Adipocyte (in vitro differentiated cells): ENCODE measurements at regions not wholly inside any gene's neighbourhood (a gene's known extent, or its start where the extent isn't known, plus 50 kb on each side); places are given as distances from the start of the nearest gene placed in this dataset.

Source experiments
- DNase-seq: peaks from one replicate; pipeline ENCODE4 v3.0.0-alpha.2; 2015; ENCODE audit warnings: low read depth
- H3K27me3 ChIP-seq: replicated peaks from 2 replicates; pipeline ENCODE4 v1.7.0; 2013; ENCODE audit warnings: mild to moderate bottlenecking, low read length, moderate library complexity; ENCODE audit not compliant: control insufficient read depth, insufficient read depth
- H3K36me3 ChIP-seq: 2 replicates; pipeline ENCODE4 v1.7.0; 2013; ENCODE audit warnings: low read length, mild to moderate bottlenecking, moderate library complexity; ENCODE audit not compliant: control insufficient read depth, insufficient read depth, severe bottlenecking
- H3K4me1 ChIP-seq: 2 replicates; pipeline ENCODE4 v1.7.0; 2013; ENCODE audit warnings: mild to moderate bottlenecking, low read length, moderate library complexity; ENCODE audit not compliant: control insufficient read depth, insufficient read depth
- H3K4me3 ChIP-seq: 2 replicates; pipeline ENCODE4 v1.7.0; 2013; ENCODE audit warnings: mild to moderate bottlenecking, low read length, moderate library complexity
- H3K9ac ChIP-seq: 2 replicates; pipeline ENCODE4 v1.7.0; 2013; ENCODE audit warnings: mild to moderate bottlenecking, low read length, moderate library complexity
- H3K9me3 ChIP-seq: 2 replicates; pipeline ENCODE4 v1.7.0; 2013; ENCODE audit warnings: mild to moderate bottlenecking, low read length, moderate library complexity; ENCODE audit not compliant: control insufficient read depth

DNA sequence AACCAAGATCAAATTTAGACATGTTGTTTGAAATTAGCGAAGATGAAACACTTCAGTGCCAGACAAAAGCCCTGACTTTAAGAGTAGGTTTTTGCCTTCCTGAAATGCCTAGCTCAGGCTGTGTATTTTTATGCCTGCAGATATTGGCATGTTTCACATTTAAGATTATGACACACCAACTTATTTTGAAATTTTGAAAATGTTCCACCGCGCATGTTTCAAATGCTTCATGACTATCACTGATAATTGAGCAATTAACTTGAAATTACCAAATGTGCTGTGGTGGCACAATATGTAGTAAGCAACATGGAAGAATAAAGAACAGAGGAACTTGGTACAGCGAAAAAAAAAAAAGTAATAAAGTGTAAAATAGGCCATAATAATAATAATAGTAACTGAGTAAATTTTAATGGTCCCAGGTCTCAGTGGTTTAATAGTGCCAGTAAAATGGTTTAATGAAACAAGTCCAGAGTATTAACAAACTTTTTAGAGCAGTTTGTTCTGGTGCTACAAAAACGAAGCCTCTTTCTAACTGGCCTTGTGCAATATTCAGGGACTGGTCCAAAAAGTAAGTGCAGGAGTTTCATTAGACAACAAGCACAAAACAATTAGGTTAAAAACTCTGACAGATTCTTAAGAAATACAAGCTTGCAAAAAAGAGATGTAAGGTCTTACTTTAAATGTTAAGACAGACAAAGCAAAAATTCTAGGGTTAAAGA, 112.5 kb upstream of the SOX6 start:
- Histone ChIP-seq H3K9ac (peak overlapping the region; percentile 30), H3K36me3 (no peaks in the 10 kb centered on the region), H3K4me1 (peaks cover 20% of the 10 kb centered on the region), H3K9me3 (no peaks in the 10 kb centered on the region), H3K27me3 (no peaks in the 10 kb centered on the region), H3K4me3 (no peak overlapping the region)
- peak; percentile 14 for DNase-seq

- Histone ChIP-seq H3K4me3 (no peak overlapping the region), H3K9ac (no peak overlapping the region), H3K27me3 (no peaks in the 10 kb centered on the region), H3K9me3 (no peaks in the 10 kb centered on the region), H3K4me1 (no peaks in the 10 kb centered on the region), H3K36me3 (no peaks in the 10 kb centered on the region)
- DNase-seq = no peak
Observed at GRCh38 chr11:16460508-16460907, 104.2 kb upstream of the SOX6 start.

DNA sequence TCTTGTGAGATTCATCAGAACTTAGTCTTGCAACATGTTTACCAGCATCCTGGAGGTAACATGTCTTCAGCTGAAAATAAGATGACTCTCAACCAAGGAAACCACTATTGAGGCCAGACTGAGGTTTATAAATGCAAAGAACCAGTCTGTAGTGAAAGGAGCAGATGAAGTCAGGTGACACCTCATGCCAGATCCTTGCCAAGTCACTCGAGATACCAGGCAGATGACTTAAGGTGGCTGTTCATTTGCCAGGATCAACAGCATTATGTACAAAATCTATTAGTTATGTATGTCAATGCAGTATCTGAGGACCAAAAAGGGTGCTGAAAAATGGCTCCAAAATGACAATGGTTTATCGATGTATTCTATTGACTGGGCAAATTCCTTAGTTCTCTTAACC, 100.0 kb upstream of the SOX6 start:
- no peaks in the 10 kb centered on the region for H3K4me1 ChIP-seq
- no peaks in the 10 kb centered on the region for H3K36me3 ChIP-seq
- H3K9me3 ChIP-seq = no peaks in the 10 kb centered on the region
- no peak for DNase-seq
- H3K27me3 ChIP-seq = no peaks in the 10 kb centered on the region
- H3K9ac ChIP-seq = no peak overlapping the region
- H3K4me3 ChIP-seq = no peak overlapping the region

GRCh38 chr11:16454289-16454863, 98.0 kb upstream of the SOX6 start:
- Histone ChIP-seq H3K27me3 (no peaks in the 10 kb centered on the region), H3K9ac (no peak overlapping the region), H3K4me3 (no peak overlapping the region), H3K4me1 (no peaks in the 10 kb centered on the region), H3K9me3 (no peaks in the 10 kb centered on the region), H3K36me3 (no peaks in the 10 kb centered on the region)
- DNase-seq = peak; percentile 9

GRCh38 chr11:16448123-16448717, 91.9 kb upstream of the SOX6 start:
- H3K36me3 ChIP-seq = no peaks in the 10 kb centered on the region
- peaks cover 11% of the 10 kb centered on the region for H3K4me1 ChIP-seq
- DNase-seq = no peak
- H3K27me3 ChIP-seq = no peaks in the 10 kb centered on the region
- no peak overlapping the region for H3K9ac ChIP-seq
- H3K9me3 ChIP-seq = no peaks in the 10 kb centered on the region
- no peak overlapping the region for H3K4me3 ChIP-seq

GRCh38 chr11:16441461-16441860, 85.1 kb upstream of the SOX6 start:
- no peak overlapping the region for H3K4me3 ChIP-seq
- H3K9me3 ChIP-seq = no peaks in the 10 kb centered on the region
- H3K27me3 ChIP-seq = no peaks in the 10 kb centered on the region
- H3K36me3 ChIP-seq = no peaks in the 10 kb centered on the region
- no peak overlapping the region for H3K9ac ChIP-seq
- no peak for DNase-seq
- no peaks in the 10 kb centered on the region for H3K4me1 ChIP-seq

DNA sequence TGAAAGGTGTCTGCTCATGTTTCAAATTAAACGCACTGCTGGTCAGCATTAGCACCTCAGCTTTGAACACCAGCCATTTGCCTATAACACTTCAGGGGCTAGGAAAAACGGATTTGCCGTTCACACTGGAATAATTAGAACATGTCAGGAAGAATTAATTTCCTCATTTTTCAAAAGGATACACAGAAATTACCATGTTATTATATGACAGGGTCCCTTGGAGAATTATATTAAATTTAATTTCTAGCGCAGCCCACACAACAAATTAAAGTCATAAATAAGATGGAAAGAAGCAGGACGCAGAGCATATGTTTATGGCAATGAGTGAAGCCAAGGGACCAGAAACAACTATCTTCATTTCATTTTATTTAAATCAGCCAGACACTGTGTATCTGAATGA, 83.8 kb upstream of the SOX6 start:
- no peak for DNase-seq
- Histone ChIP-seq H3K27me3 (no peaks in the 10 kb centered on the region), H3K4me3 (no peak overlapping the region), H3K36me3 (no peaks in the 10 kb centered on the region), H3K9me3 (no peaks in the 10 kb centered on the region), H3K4me1 (no peaks in the 10 kb centered on the region), H3K9ac (no peak overlapping the region)

GRCh38 chr11:16434036-16434435, 77.7 kb upstream of the SOX6 start:
- Histone ChIP-seq H3K4me1 (no peaks in the 10 kb centered on the region), H3K9me3 (peaks cover 31% of the 10 kb centered on the region), H3K4me3 (no peak overlapping the region), H3K27me3 (no peaks in the 10 kb centered on the region), H3K9ac (no peak overlapping the region), H3K36me3 (no peaks in the 10 kb centered on the region)
- no peak for DNase-seq

- Histone ChIP-seq H3K36me3 (no peaks in the 10 kb centered on the region), H3K4me3 (no peak overlapping the region), H3K9me3 (peaks cover 36% of the 10 kb centered on the region), H3K27me3 (no peaks in the 10 kb centered on the region), H3K9ac (no peak overlapping the region), H3K4me1 (no peaks in the 10 kb centered on the region)
- DNase-seq = no peak
Observed at GRCh38 chr11:16430674-16431073, 74.3 kb upstream of the SOX6 start.

DNA sequence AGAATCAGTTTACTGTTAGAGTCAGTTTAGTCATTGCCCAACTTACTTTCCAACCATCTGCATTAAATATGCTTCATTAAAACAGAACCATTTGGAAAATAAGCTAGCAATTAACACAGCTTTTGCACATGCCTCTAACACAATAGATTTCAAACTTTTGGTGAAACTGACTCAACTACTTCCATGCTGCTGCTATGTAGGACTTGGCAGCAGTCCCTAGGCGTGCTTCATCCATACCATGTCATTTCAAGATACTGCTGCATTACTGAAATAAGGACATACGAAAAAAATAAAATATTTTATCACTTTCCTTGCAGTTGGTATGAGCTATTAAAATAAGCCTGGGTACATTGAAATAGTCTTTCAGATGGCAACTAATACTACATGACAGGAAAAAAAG, 65.5 kb upstream of the SOX6 start:
- Histone ChIP-seq H3K4me1 (no peaks in the 10 kb centered on the region), H3K36me3 (no peaks in the 10 kb centered on the region), H3K9ac (no peak overlapping the region), H3K9me3 (peaks cover 6% of the 10 kb centered on the region), H3K4me3 (no peak overlapping the region), H3K27me3 (no peaks in the 10 kb centered on the region)
- DNase-seq = no peak

DNA sequence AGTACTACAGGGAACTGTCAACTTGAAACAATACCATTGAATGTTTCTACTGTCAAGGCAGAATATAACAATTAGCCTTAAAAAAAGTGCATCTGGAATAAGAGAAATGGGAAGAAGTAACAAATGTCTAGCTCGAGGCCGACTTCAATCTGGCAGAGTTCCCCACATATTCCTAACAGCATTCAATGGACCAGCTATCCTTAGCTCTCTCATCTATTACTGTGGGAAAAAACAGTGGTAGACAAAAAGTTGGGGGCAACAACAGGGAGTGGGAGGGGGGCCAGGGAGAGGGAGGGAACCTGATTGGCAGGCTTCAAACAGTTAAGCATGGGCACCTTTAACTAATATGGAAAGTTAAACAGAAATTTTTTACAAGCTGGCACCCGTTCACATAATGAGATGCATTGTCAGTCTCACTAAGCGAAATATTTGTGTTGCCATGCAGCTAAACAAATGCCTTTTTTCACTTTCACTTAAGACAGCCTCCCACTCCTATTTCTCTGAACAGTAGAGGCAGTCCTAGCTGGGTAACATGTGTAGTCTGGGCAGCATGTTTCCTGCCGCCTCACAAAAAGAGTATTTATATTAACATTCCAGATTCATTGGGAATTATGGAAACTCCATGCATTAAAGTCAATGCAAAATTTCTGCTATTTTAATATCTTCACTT, 62.2 kb upstream of the SOX6 start:
- no peaks in the 10 kb centered on the region for H3K36me3 ChIP-seq
- H3K27me3 ChIP-seq = no peaks in the 10 kb centered on the region
- no peaks in the 10 kb centered on the region for H3K4me1 ChIP-seq
- H3K9me3 ChIP-seq = no peaks in the 10 kb centered on the region
- H3K4me3 ChIP-seq = no peak overlapping the region
- no peak overlapping the region for H3K9ac ChIP-seq
- DNase-seq = no peak
